ENCODE measurements at regions not wholly inside any gene's neighbourhood (a gene's known extent, or its start where the extent isn't known, plus 50 kb on each side); places are given as distances from the start of the nearest gene placed in this dataset.

DNA sequence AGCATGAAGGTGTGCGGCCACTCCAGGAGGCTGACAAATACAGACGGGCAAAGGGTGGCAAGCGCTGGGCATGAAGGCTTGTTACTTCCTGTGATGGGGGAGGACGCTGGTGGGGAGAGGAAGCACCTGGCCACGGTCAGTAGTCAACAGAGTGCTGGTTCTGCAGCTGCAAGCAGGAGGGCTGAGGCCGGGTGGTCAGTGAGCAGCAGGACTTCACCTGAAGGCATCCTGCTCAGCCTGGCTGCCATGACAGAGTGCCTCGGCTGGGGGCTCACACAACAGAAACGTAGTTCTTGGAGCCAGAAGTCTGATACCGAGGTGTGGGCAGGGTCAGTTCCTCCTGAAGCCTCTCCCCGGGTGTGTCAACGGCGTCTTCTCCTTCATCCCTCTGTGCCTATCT is 118.6 kb upstream of the IRX4 start:
- no peak for TF ChIP-seq POLR2A (IDR thresholded peaks at IDR 0.05; ENCODE audit: low read length)
- no peak for TF ChIP-seq GATA1 (IDR thresholded peaks at IDR 0.05; ENCODE audit: low read depth, low read length)
